Small intestine (tissue), 7 donors: ENCODE measurements at regions not wholly inside any gene's neighbourhood (a gene's known extent, or its start where the extent isn't known, plus 50 kb on each side); places are given as distances from the start of the nearest gene placed in this dataset.

ENCODE experiments used
- DNase-seq, 2 donors: peaks; one replicate each; pipeline versions ENCODE4 v3.0.0 to v3.0.0-alpha.2; 2013
- FAIRE-seq: peaks from 2 replicates; lab custom pipeline; 2012; peaks lifted over from hg19 to GRCh38; lab: Jason Lieb, UNC
- H3K27ac ChIP-seq, 3 donors: one replicate each; pipeline ENCODE4 v1.5.1; 2013; ENCODE audit warnings: low read length in 2 of 3, mild to moderate bottlenecking in 2 of 3, control low read depth in 1 of 3, inconsistent platforms in 1 of 3, low read depth in 1 of 3, moderate library complexity in 1 of 3
- H3K27me3 ChIP-seq, 3 donors: one replicate each; pipeline ENCODE4 v1.6.1; 2013; ENCODE audit warnings: low read length in 3 of 3, inconsistent platforms in 1 of 3; ENCODE audit not compliant: control insufficient read depth in 3 of 3, insufficient read depth in 3 of 3
- H3K36me3 ChIP-seq, 3 donors: one replicate each; pipeline ENCODE4 v1.6.1; 2013; ENCODE audit warnings: low read length in 3 of 3, inconsistent platforms in 1 of 3, low read depth in 1 of 3, mild to moderate bottlenecking in 1 of 3, moderate library complexity in 1 of 3; ENCODE audit not compliant: control insufficient read depth in 3 of 3, insufficient read depth in 2 of 3
- H3K4me1 ChIP-seq, 3 donors: one replicate each; pipeline ENCODE4 v1.6.1; 2013; ENCODE audit warnings: low read length in 2 of 3, inconsistent platforms in 1 of 3, low read depth in 1 of 3, mild to moderate bottlenecking in 1 of 3, moderate library complexity in 1 of 3; ENCODE audit not compliant: control insufficient read depth in 3 of 3, insufficient read depth in 2 of 3
- H3K4me3 ChIP-seq, 3 donors: one replicate each; pipeline ENCODE4 v1.5.1; 2013; ENCODE audit warnings: low read length in 3 of 3, control low read depth in 1 of 3, inconsistent platforms in 1 of 3, low read depth in 1 of 3, mild to moderate bottlenecking in 1 of 3, moderate library complexity in 1 of 3
- H3K9me3 ChIP-seq, 2 donors: one replicate each; pipeline ENCODE4 v1.6.1; 2013; ENCODE audit warnings: low read depth in 1 of 2, low read length in 1 of 2; ENCODE audit not compliant: control insufficient read depth in 2 of 2, insufficient read depth in 1 of 2
- WGBS, 3 donors: extraction: QIAGEN DNeasy Blood & Tissue Kit; methylation state at CpG; one replicate each; pipeline ENCODE4 v1.1.7; 2013; 5-methylcytosine and 5-hydroxymethylcytosine counted together
- donor health status: healthy with polysubstance abuse.
- donor health status: control.
- donor health status: control.
- donor health status: Bipolar disorder and iron deficiency.
- donor health status: healthy.

GRCh38 chr20:60272790-60273189 is 314.6 kb downstream of the CDH26 start:
- Histone ChIP-seq H3K4me3 (no peak overlapping the region), H3K9me3 (no peaks in the 10 kb centered on the region), H3K36me3 (no peaks in the 10 kb centered on the region), H3K27me3 (no peaks in the 10 kb centered on the region), H3K4me1 (no peaks in the 10 kb centered on the region), H3K27ac (no peak overlapping the region)
- DNase-seq (no peak), FAIRE-seq (no peak)
- 50 to 65% (median 59%) methylated on average over 6 of the region's 6 CpGs for WGBS, 3 donors

GRCh38 chr20:60274717-60275116 is 316.5 kb downstream of the CDH26 start:
- Histone ChIP-seq H3K27me3 (no peaks in the 10 kb centered on the region), H3K27ac (no peak overlapping the region), H3K9me3 (no peaks in the 10 kb centered on the region), H3K4me3 (no peak overlapping the region), H3K36me3 (no peaks in the 10 kb centered on the region), H3K4me1 (no peaks in the 10 kb centered on the region)
- WGBS, 3 donors, result 82 to 94% (median 89%) methylated on average over 3 of the region's 3 CpGs
- FAIRE-seq (no peak), DNase-seq (no peak)

DNA sequence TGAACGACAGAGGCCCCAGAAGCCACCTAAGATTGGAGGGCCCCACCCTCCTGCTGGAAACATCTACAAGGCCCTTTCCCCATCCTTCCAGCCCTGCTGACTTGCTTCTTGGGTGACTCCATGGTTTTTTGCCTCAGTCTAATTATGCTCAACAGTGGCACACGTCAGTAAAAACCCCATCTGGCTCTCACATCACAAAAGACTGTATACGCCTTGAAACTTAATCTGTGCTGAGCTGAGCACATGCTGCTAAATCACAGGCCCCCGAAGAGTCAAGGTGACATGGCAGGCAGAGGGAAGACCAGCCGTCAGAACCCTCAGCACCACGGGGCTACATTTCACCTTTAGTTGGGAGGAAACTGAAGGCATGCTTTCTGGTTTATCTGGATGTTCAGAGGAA is 323.1 kb downstream of the CDH26 start:
- no peaks in the 10 kb centered on the region for H3K36me3 ChIP-seq

DNA sequence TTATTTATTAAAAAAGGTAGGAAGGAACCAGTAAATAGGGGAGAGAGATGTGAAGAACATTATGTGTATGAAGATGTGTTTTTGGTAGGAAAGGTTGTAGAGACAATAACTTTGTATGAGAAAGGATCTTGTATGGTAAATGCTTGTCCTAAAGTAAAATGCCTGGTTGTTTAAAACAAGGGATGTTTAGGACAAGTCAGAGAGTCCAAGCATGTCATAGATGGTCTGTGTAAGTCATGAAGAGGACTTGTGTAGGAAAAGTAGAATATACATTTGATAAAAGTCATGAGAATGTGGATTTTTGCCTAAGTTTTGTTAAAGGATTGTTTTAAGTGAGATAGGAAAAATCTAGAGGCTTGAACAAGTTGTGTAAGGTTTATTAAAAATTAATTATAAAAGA is 325.1 kb downstream of the CDH26 start:
- H3K4me3 ChIP-seq, result no peak overlapping the region
- H3K36me3 ChIP-seq, result no peaks in the 10 kb centered on the region
- FAIRE-seq, result no peak

More for the DNA sequence above, 323.1 kb downstream of the CDH26 start:
- 74 to 80% (median 75%) methylated on average over 6 of the region's 6 CpGs for WGBS, 3 donors
- Histone ChIP-seq H3K4me1 (no peaks in the 10 kb centered on the region), H3K9me3 (peaks cover 0 to 6% of the 10 kb centered on the region in 2 donors), H3K27ac (no peak overlapping the region), H3K27me3 (no peaks in the 10 kb centered on the region), H3K4me3 (no peak overlapping the region)
- DNase-seq (no peak), FAIRE-seq (no peak)

GRCh38 chr20:60286764-60287163 is 328.5 kb downstream of the CDH26 start:
- peaks cover 0 to 10% of the 10 kb centered on the region in 2 donors for H3K9me3 ChIP-seq
- no peak overlapping the region for H3K4me3 ChIP-seq
- WGBS, 3 donors, result 68 to 81% (median 78%) methylated on average over 3 of the region's 3 CpGs
- H3K27me3 ChIP-seq, result no peaks in the 10 kb centered on the region
- no peaks in the 10 kb centered on the region for H3K36me3 ChIP-seq
- DNase-seq, result no peak
- H3K27ac ChIP-seq, result no peak overlapping the region
- H3K4me1 ChIP-seq, result no peaks in the 10 kb centered on the region
- no peak for FAIRE-seq

More for the DNA sequence above, 325.1 kb downstream of the CDH26 start:
- H3K27ac ChIP-seq, result no peak overlapping the region
- H3K9me3 ChIP-seq, result peaks cover 0 to 6% of the 10 kb centered on the region in 2 donors
- no peaks in the 10 kb centered on the region for H3K27me3 ChIP-seq
- H3K4me1 ChIP-seq, result no peaks in the 10 kb centered on the region
- DNase-seq, result no peak

DNA sequence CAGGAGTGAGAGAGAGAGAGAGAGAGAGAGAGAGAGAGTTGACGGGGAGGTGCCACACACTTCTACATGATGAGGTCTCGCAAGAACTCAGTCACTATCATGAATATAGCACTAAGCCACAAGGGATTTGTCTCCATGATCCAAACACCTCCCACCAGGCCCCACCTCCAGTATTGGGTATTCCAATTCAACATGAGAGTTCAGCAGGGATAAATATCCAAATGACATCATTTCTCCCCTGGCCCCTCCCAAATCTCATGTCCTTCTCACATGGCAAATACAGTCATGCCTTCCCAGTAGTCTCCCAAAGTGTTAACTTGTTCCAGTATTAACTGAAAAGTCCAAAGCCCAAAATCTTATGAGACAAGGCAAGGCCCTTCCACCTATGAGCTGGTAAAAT is 330.7 kb downstream of the CDH26 start:
- FAIRE-seq, result no peak
- 95 to 98% (median 96%) methylated on average over 2 of the region's 2 CpGs for WGBS, 3 donors

GRCh38 chr20:60292001-60292520 is 333.8 kb downstream of the CDH26 start:
- 52 to 80% (median 77%) methylated on average over 5 of the region's 5 CpGs for WGBS, 3 donors
- Histone ChIP-seq H3K4me1 (no peaks in the 10 kb centered on the region), H3K27me3 (no peaks in the 10 kb centered on the region), H3K27ac (no peak overlapping the region), H3K9me3 (peaks cover 0 to 10% of the 10 kb centered on the region in 2 donors), H3K36me3 (no peaks in the 10 kb centered on the region), H3K4me3 (no peak overlapping the region)
- DNase-seq (no peak), FAIRE-seq (no peak)

More for the DNA sequence above, 330.7 kb downstream of the CDH26 start:
- peaks cover 0 to 10% of the 10 kb centered on the region in 2 donors for H3K9me3 ChIP-seq
- H3K4me1 ChIP-seq, result no peaks in the 10 kb centered on the region
- H3K27ac ChIP-seq, result no peak overlapping the region
- no peaks in the 10 kb centered on the region for H3K36me3 ChIP-seq
- DNase-seq, result no peak
- no peaks in the 10 kb centered on the region for H3K27me3 ChIP-seq
- H3K4me3 ChIP-seq, result no peak overlapping the region

DNA sequence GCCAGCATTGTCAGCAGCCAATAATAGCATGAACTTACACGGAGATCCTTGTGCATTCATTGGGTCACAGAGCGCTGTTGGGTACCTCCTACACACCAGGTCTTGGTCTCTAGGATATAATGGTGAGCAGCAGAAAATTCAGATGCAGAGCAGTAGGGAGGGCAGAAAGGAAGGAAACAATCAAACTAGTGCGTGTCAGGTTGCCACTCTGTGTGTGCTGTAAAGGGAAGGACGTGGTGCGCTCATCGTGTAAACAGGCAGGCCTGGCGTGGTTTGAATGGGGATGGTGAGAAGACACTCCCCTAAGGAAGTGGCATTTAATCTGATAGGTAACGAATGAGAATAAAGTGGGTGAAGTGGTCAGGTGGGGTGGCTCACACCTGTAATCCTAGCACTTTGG is 336.4 kb downstream of the CDH26 start:
- peaks cover 0 to 6% of the 10 kb centered on the region in 2 donors for H3K9me3 ChIP-seq
- H3K36me3 ChIP-seq, result no peaks in the 10 kb centered on the region
- no peak overlapping the region for H3K4me3 ChIP-seq
- no peak for FAIRE-seq
- WGBS, 3 donors, result 58 to 73% (median 61%) methylated on average over 8 of the region's 8 CpGs
- H3K27ac ChIP-seq, result no peak overlapping the region
- no peak for DNase-seq
- H3K27me3 ChIP-seq, result no peaks in the 10 kb centered on the region
- no peaks in the 10 kb centered on the region for H3K4me1 ChIP-seq

- H3K27me3 ChIP-seq, result no peaks in the 10 kb centered on the region
- FAIRE-seq (no peak), DNase-seq (no peak)
- peaks cover 0 to 2% of the 10 kb centered on the region in 2 donors for H3K9me3 ChIP-seq
- H3K4me3 ChIP-seq, result no peak overlapping the region
- H3K4me1 ChIP-seq, result no peaks in the 10 kb centered on the region
- H3K27ac ChIP-seq, result no peak overlapping the region
- H3K36me3 ChIP-seq, result no peaks in the 10 kb centered on the region
- whole genome bisulfite sequencing, 3 donors, result 76 to 83% (median 82%) methylated on average over 2 of the region's 2 CpGs
Measured at GRCh38 chr20:60295214-60295613, 337.0 kb downstream of the CDH26 start.
